ENCODE measurements at regions not wholly inside any gene's neighbourhood (a gene's known extent, or its start where the extent isn't known, plus 50 kb on each side); places are given as distances from the start of the nearest gene placed in this dataset.

DNA sequence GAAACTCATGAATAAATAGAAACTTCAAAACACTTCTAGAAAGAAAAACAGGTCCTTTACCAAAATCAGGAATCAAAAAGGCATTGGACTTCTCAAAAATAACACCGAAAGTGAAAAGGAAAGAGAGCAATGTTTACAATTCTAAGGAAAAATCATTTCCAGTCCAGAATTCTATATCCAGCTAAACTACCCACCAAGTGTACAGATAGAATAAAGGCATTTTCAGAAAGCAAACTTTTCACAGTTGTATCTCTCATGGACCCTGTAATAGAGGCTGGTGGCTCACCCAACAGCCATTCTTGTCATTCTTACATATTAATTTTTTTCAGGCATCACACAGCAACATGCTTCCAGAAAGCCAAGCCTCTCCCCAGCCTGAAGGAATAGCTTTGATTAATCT lies 63.7 kb downstream of the FOXD1 start:
- intact Hi-C loops (cut with DNase I) = no loop called here
- Histone ChIP-seq H3K4me3 (no peak overlapping the region), H3K9me3 (peaks cover 15% of the 10 kb centered on the region), H3K27me3 (ENCODE audit: low read depth) (peaks cover 70% of the 10 kb centered on the region), H3K4me1 (peaks cover 19% of the 10 kb centered on the region), H3K27ac (no peak overlapping the region), H3K36me3 (no peaks in the 10 kb centered on the region)
- TF ChIP-seq, protein P1, sequence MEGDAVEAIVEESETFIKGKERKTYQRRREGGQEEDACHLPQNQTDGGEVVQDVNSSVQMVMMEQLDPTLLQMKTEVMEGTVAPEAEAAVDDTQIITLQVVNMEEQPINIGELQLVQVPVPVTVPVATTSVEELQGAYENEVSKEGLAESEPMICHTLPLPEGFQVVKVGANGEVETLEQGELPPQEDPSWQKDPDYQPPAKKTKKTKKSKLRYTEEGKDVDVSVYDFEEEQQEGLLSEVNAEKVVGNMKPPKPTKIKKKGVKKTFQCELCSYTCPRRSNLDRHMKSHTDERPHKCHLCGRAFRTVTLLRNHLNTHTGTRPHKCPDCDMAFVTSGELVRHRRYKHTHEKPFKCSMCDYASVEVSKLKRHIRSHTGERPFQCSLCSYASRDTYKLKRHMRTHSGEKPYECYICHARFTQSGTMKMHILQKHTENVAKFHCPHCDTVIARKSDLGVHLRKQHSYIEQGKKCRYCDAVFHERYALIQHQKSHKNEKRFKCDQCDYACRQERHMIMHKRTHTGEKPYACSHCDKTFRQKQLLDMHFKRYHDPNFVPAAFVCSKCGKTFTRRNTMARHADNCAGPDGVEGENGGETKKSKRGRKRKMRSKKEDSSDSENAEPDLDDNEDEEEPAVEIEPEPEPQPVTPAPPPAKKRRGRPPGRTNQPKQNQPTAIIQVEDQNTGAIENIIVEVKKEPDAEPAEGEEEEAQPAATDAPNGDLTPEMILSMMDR (IDR thresholded peaks at IDR 0.05) = no peak
- no peak for ATAC-seq
- no peak for DNase-seq

DNA sequence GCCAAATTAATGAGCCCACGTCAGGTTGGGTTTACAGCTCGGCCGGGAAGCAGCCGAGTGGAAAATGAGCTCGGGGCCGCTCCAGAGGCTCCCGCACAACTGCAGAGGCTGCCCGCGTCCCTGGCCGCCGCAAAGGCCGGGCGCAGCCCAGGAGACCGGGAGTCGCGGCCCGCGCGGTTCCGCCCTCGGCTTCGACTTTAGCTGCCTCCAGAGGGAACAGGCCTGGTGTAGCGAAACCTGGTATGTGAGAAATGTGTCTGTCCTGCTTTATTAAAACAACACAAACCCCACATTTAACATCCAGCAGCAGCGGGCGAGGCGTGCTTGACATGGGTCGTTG lies 66.2 kb downstream of the FOXD1 start:
- DNase-seq = no peak

DNA sequence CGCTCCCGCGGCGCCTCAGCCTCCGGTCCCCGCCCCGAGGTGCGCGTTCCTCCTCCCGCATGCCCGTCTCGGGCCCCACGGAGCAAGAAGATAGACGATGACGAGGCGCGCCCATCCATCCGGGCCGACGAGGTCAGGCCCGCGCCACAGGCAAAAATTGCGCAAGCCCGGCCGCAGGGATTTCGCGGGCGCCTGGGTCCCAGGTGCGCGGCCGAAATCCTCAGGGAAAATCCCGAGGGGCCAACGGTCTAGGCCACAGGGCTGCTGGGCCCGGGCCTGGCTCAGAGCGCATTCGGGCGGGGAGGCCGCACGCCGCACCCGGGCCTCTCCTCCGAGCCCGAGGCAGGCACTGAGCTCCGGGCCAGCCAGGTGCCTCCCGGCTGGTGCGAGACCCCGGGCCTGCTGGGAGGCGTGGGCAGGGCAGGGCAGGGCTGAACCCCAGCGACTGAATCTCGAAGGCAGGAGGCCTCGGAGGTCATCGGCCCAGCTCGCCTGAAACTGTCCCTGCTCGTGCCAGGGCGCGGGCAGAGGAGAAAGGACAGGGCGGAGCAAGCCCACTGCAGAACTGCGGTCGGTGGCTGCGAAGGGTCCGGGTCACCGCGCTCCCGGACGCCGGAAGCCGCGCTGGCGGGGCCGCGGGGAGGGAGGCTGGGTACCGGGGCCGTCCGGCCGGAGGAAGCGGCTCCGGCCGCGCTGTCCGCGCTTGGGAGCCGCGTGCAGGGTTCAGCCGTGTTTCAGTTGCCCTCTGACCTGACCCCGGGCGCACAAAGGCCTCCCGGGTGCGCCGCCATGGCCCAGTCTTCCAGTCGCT lies 66.8 kb downstream of the FOXD1 start:
- Histone ChIP-seq H3K27ac (no peak overlapping the region), H3K4me3 (peak overlapping the region; percentile 34), H3K36me3 (no peaks in the 10 kb centered on the region), H3K9me3 (peaks cover 15% of the 10 kb centered on the region), H3K27me3 (ENCODE audit: low read depth) (peaks cover 85% of the 10 kb centered on the region), H3K4me1 (peaks cover 14% of the 10 kb centered on the region)
- DNase-seq (no peak), ATAC-seq (peak; percentile 41 to 43)
- TF ChIP-seq, protein P1 (IDR thresholded peaks at IDR 0.05) = no peak
- intact Hi-C loops (cut with DNase I) = no loop called here

More for the DNA sequence above, 66.2 kb downstream of the FOXD1 start:
- Histone ChIP-seq H3K4me3 (peak overlapping the region; percentile 34), H3K27me3 (ENCODE audit: low read depth) (peaks cover 84% of the 10 kb centered on the region), H3K27ac (no peak overlapping the region), H3K4me1 (peaks cover 14% of the 10 kb centered on the region), H3K9me3 (peaks cover 15% of the 10 kb centered on the region), H3K36me3 (no peaks in the 10 kb centered on the region)
- ATAC-seq = peak; percentile 17 to 33
- intact Hi-C loops (cut with DNase I) = no loop called here
- TF ChIP-seq, protein P1 (IDR thresholded peaks at IDR 0.05) = no peak

DNA sequence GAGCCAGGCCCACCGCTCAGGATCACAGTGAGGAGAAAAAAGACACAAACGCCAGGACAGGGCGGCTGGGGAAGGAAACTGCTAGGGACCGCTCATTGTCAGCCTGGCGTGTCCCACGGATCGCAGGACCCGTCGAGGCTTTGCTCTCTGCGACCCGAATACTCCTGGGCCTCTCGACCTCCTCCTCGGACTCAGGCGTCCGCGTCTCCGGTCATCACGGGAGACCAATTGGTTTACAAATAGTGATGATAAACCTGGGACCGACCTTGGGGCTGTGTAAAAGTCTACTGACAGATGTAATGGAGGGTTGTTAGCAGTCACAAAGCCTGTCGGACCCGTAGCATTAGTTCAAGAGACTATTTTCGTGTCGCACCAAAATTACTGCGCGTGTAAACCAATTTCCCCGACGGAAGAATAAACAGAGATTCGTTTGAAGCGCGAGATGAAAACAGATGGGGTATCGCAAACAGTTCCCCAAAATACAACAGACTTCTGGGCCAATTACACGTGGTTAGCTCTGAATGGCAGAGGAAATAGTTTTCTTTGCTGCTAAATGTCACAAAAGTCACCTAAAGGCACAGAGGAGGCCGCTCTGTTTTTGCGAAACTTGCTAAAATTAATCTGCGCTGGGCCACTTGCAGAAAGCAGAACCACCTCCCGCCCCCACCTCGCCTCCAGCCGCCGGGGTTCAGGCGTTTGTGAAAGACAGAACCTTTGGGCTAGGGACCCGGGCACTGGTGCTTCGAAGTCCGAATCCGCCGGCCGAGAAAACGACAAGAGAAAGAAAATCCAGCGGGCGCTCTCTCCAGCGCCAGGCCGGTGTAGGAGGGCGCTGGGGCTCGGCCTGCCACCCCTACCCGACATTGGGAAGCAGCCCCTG lies 67.6 kb downstream of the FOXD1 start:
- Histone ChIP-seq H3K27me3 (ENCODE audit: low read depth) (peaks cover 83% of the 10 kb centered on the region), H3K9me3 (peaks cover 15% of the 10 kb centered on the region), H3K4me3 (peak overlapping the region; percentile 34), H3K27ac (no peak overlapping the region), H3K36me3 (no peaks in the 10 kb centered on the region), H3K4me1 (peaks cover 14% of the 10 kb centered on the region)
- ATAC-seq (peak; percentile 26 to 45), DNase-seq (no peak)
- TF ChIP-seq, protein P1 (IDR thresholded peaks at IDR 0.05) = no peak
- intact Hi-C loops (cut with DNase I) = no loop called here

DNA sequence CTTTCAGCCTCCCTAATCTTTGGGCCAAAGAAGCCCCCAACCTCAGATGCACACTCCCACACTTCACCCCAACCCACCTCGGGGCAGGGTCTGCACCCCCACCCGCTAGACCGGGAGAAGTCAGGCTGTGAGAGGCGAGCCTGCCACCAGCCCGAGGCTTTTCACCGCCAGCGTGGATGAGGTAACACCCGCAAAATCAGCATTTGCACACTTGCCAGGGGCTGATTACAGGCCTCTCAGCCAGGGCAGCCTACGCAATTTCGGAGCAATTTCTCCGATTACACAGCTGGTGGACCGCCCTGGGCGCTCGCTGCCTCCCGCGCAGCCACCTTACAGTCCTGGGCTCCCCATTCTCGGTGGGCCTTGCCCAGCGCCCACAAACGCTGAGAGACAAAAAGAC lies 68.5 kb downstream of the FOXD1 start:
- intact Hi-C loops (cut with DNase I) = no loop called here
- Histone ChIP-seq H3K36me3 (no peaks in the 10 kb centered on the region), H3K4me3 (no peak overlapping the region), H3K27ac (no peak overlapping the region), H3K4me1 (peaks cover 14% of the 10 kb centered on the region), H3K27me3 (ENCODE audit: low read depth) (peaks cover 80% of the 10 kb centered on the region), H3K9me3 (peaks cover 11% of the 10 kb centered on the region)
- TF ChIP-seq, protein P1 (IDR thresholded peaks at IDR 0.05) = no peak
- ATAC-seq = no peak
- no peak for DNase-seq

All from lower lobe of right lung (tissue), 2 donors.